GM21367 (cell line): ENCODE measurements at regions not wholly inside any gene's neighbourhood (a gene's known extent, or its start where the extent isn't known, plus 50 kb on each side); places are given as distances from the start of the nearest gene placed in this dataset.
"Not testable (repeated sequence)": the region's sequence is repeated elsewhere in the genome, so short reads cannot be mapped to it uniquely, and the experiment has no call there.

ENCODE experiments used
- ATAC-seq: cut with Tn5 transposase; IDR thresholded peaks from one replicate; pipeline ENCODE4 v1.9.1; 2021; ENCODE audit not compliant: unreplicated experiment

GRCh38 chr16:29237495-29237894 is 169.0 kb downstream of the NPIPB11 start:
- not testable (repeated sequence) for ATAC-seq

DNA sequence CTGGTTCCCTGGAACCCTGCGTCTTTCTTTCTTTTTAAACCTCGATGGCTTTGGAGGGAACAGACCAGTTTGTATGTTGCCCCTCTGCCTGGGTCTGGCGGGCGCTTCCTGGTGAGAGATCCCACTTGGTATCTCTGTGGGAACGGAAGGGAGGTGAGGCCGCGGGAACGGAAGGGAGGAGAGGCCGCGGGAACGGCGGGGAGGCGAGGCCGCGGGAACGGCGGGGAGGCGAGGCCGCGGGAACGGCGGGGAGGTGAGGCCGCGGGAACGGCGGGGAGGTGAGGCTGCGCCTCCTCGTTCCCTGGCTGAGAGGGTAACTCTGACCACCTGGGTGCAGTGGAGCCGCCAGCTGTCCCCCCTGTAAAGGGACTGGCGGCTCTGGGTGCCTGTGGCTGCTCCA is 169.5 kb downstream of the NPIPB11 start:
- ATAC-seq: not testable (repeated sequence)

- ATAC-seq: not testable (repeated sequence)
These were observed 170.6 kb downstream of the NPIPB11 start for GRCh38 chr16:29235836-29236370.

GRCh38 chr16:29234536-29235275 is 171.8 kb downstream of the NPIPB11 start:
- ATAC-seq: not testable (repeated sequence)

- not testable (repeated sequence) for ATAC-seq
These were observed 172.7 kb downstream of the NPIPB11 start for GRCh38 chr16:29233705-29234404.

- ATAC-seq: no peak
These were observed 173.5 kb downstream of the NPIPB11 start for GRCh38 chr16:29232811-29233704.

DNA sequence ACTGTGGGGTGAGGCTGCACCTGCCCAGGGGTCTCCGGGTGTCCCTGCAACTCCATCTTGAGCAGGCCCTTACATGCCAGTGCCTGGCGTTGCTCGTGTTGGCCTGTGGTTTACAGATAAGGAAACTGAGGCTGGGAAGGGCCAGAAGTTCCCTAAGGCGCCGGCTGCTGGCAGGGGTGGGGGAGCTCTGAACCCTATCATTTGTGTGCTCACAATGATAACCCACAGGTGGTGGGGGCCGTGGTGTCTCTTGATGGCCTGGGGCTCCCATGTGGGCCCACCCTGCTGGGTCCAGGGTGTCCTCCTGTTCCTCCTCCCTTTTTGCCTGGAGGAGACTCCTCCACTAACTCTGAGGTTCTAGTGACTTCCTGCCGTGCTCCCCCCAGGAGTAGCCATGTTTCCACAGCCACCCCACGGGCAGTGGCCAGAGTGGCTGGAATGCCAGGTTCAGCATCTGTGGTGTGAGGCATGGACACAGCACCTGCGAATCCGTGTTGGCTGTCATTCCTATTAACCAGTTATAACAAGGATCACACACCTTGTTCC is 174.3 kb downstream of the NPIPB11 start:
- not testable (repeated sequence) for ATAC-seq

DNA sequence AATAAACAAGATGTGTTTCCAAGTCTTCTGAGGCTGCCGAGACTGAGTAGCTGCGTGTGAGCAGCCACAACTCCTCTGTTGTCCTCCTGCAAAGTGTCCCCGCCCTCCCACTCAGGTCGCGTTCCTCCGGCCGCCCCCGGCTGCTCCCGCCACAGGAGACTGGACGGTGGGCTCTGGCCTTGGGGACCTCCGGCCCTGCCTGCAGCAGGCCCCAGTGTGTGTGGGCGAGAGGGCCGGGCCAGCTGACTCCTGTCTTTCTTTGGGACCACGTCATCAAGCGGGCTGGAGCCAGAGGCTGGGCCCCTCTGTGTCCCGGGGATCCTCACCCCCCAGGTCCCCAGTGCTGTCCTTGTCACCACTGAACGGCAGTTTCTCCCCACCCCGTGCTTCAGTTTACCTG is 175.3 kb downstream of the NPIPB11 start:
- ATAC-seq: no peak

- ATAC-seq: no peak
These were observed 175.8 kb downstream of the NPIPB11 start for GRCh38 chr16:29230671-29231096.

- not testable (repeated sequence) for ATAC-seq
These were observed 176.4 kb downstream of the NPIPB11 start for GRCh38 chr16:29230006-29230668.

DNA sequence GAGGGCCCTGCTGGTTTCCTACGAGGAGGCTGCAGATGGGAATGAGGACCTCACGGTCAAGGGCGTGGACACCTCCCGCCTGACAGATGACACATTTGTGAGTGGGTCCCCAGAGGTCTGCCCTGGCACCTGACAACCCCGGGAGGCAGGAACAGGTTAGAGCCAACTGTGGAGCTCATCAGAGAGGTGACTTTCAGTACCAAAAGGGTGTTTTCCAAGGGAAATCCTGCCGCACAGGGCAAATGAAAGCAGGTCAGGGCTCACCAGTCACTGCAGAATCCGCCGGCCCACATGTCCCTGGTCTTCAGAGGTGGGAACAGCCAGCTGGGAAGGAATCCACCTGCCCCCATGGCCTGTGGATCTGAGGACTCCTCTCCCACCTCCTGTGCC is 176.9 kb downstream of the NPIPB11 start:
- not testable (repeated sequence) for ATAC-seq

GRCh38 chr16:29228664-29229611 is 177.6 kb downstream of the NPIPB11 start:
- ATAC-seq: not testable (repeated sequence)

DNA sequence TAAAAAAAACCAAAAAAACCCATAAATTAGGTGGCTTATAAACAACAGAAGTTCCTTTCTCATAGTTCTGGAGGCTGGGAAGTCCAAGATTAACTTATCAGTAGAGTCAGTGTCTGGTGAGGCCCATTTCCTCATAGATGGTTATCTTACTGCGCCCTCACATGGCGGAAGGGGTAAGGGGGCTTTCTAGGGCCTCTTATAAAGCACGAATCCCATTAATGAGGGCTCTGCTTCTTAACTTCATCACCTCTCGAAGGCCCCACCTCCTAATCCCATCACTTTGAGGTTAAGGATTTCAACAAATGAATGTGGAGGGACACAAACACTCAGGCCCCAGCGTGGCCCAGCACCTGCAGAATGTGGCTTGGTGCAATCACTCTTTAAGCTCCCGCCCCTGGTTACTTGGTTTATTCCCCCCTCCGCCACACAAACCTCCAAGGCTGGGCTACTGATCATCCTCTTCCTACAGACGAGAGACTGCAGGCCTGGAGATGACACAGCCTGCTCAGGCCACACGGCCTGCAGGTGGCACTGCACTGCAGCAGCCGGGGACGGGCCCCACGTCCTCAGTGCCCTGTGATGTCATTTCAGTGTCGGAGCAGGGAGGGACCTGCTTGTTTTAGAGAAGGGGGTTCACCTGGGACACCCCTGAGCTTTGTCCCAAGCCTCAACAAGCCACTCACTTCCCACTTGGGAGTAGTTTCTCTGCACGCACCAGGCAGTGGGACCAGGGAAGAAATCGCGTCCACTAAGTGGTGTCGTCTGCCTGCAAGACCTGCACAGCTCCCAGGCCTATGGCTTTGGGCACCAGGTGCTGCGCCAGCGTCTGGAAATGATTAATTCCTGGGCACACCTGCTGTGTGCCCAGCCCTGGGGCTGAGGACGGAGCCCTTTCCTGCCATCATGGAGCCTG is 178.5 kb downstream of the NPIPB11 start:
- not testable (repeated sequence) for ATAC-seq

GRCh38 chr16:29226782-29227181 is 179.7 kb downstream of the NPIPB11 start:
- ATAC-seq: no peak

- not testable (repeated sequence) for ATAC-seq
These were observed 181.8 kb downstream of the NPIPB11 start for GRCh38 chr16:29224675-29225074.

- not testable (repeated sequence) for ATAC-seq
These were observed 183.9 kb downstream of the NPIPB11 start for GRCh38 chr16:29222615-29223014.

DNA sequence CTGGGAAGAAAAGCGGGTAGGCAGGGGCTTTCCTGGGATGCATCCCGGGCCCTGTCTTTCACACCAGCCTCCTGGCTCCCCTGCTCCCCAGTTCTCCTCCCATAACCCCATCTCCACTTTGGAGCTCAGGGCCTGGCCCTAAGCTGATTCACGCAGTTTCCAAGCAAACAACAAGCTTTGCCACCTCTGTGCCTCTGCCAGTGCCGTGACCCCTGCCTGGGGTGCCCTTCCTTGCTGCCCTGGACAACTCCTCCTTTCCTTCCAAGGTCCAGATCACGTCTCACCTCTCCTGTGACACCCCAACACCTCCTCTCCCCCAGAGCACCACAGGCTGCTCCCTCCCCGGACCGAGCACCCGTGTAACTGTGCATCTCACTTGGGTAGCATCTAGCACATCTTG is 184.5 kb downstream of the NPIPB11 start:
- not testable (repeated sequence) for ATAC-seq
